Panc1 (cell line): ENCODE measurements at regions not wholly inside any gene's neighbourhood (a gene's known extent, or its start where the extent isn't known, plus 50 kb on each side); places are given as distances from the start of the nearest gene placed in this dataset.

Experiments used
- ATAC-seq: fragments of 200-7000 bp; cut with Tn5 transposase; 2 replicates; pipeline ENCODE4 v1.9.1; 2020; ENCODE audit warnings: mild to moderate bottlenecking, moderate library complexity
- BruUV-seq: library from RNA; stranded (reverse); fragments of 400-500 nt; replicated peaks from 2 replicates; lab custom pipeline; 2021; lab: Mats Ljungman, UMichigan
- CTCF ChIA-PET: fragments of 300-600 bp; sonication (Branson Sonifier 250); formaldehyde crosslinking; loops from one replicate; lab custom pipeline; 2022; ENCODE audit warnings: antibody characterized with exemption; lab: Charles Lee
- POLR2A ChIA-PET: fragments of 300-600 bp; sonication (Branson Sonifier 250); formaldehyde crosslinking; loops from one replicate; lab custom pipeline; 2022; ENCODE audit warnings: antibody characterized with exemption; lab: Charles Lee
- DNase-seq: peaks from one replicate; pipeline ENCODE4 v3.0.0-alpha.2; 2010; ENCODE audit warnings: low read depth, low spot score
- H3K27ac ChIP-seq: 2 replicates; pipeline ENCODE4 v1.5.1; 2011; ENCODE audit warnings: mild to moderate bottlenecking, low read length, inconsistent platforms
- H3K27me3 ChIP-seq: fragments of 200-500 bp; sonication (Bioruptor generic); 2 replicates; pipeline ENCODE4 v1.6.0; 2014; ENCODE audit warnings: low read length, inconsistent platforms; ENCODE audit not compliant: control insufficient read depth, insufficient read depth
- H3K36me3 ChIP-seq: fragments of 200-500 bp; sonication (Bioruptor generic); 2 replicates; pipeline ENCODE4 v1.5.1; 2014; ENCODE audit warnings: inconsistent platforms, mild to moderate bottlenecking, low read length, moderate library complexity; ENCODE audit not compliant: control insufficient read depth, insufficient read depth
- H3K4me1 ChIP-seq: 2 replicates; pipeline ENCODE4 v1.5.1; 2011; ENCODE audit warnings: inconsistent platforms, mild to moderate bottlenecking, low read length, moderate library complexity; ENCODE audit not compliant: control insufficient read depth, insufficient read depth
- H3K4me3 ChIP-seq, 2 experiments: 2 replicates each; pipeline ENCODE4 v1.5.1; 2011 to 2012; ENCODE audit warnings: low read depth in 2 of 2, low read length in 2 of 2, mild to moderate bottlenecking in 2 of 2, inconsistent platforms in 1 of 2, moderate library complexity in 1 of 2
- H3K9me3 ChIP-seq: fragments of 200-500 bp; sonication (Bioruptor generic); 2 replicates; pipeline ENCODE4 v1.5.1; 2014; ENCODE audit warnings: low read depth, mild to moderate bottlenecking, inconsistent platforms, low read length, moderate library complexity; ENCODE audit not compliant: control insufficient read depth, insufficient read depth
- POLR2AphosphoS5 ChIP-seq: IDR thresholded peaks from 2 replicates; pipeline ENCODE4 v1.6.1; 2012; ENCODE audit warnings: mild to moderate bottlenecking, low read depth, low read length, moderate library complexity
- REST ChIP-seq, 2 experiments: IDR thresholded peaks; 2 replicates each; pipeline ENCODE4 v1.6.1; 2011 to 2012; ENCODE audit warnings: low read depth in 2 of 2, control low read depth in 1 of 2, low read length in 1 of 2, mild to moderate bottlenecking in 1 of 2, moderate library complexity in 1 of 2; ENCODE audit not compliant: insufficient read depth in 1 of 2
- SIN3A ChIP-seq: IDR thresholded peaks from 2 replicates; pipeline ENCODE4 v1.6.1; 2012; ENCODE audit warnings: low read depth, mild to moderate bottlenecking, low read length, moderate library complexity, borderline replicate concordance; ENCODE audit not compliant: insufficient read depth
- TCF7L2 ChIP-seq: IDR thresholded peaks from 2 replicates; pipeline ENCODE4 v1.6.1; 2011; ENCODE audit warnings: mild to moderate bottlenecking, low read depth, low read length, inconsistent platforms
- in situ Hi-C: cut with HindIII; loops from 2 replicates; pipeline ENCODE4 v1.10.0; 2016; ENCODE audit warnings: low sequenced_read_pairs, low pct_unique_long_range_greater_than_20kb
- intact Hi-C: fragments of 100-400 bp; cut with micrococcal nuclease; formaldehyde crosslinking; loops from one replicate; pipeline ENCODE4 v1.10.0; 2022; ENCODE audit not compliant: unreplicated experiment
- TF ChIP-seq, protein P1 (sequence below): fragments of 450-650 bp; IDR thresholded peaks from 2 replicates; pipeline ENCODE4 v1.5.1; 2017; ENCODE audit warnings: mild to moderate bottlenecking

DNA sequence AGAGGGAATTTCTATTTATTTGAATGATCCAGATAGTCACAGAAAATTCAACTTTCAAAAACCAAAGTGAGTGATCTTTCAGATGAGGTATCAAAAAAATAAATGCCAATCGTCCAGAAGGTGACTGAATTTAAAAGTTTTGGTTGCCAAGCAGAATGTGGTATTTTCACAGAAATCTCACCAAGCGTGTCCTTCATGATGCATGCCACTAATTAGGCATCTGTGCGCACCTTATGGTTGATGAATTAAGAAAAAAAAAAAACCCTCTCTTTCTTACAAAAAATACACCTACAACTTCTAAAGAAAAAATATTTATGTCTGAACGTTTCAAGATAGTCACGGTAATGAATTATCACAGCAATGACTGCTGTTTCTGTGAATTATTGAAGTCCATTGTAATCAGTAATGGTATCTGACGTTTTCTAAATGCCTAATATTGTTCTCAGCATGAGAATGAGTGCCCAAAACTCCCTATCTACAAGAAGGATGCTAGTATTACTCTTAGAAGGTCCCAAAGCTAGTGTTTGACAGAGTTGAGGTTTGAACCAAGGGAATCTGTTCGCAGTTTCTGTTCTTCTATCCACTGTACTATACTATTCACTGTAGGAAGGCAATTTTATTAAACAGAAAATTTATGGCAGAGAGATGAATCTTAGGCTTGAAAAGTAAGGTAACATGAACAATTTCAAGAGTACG lies 219.6 kb upstream of the NETO1 start:
- H3K4me3 ChIP-seq, result no peak overlapping the region
- no peaks in the 10 kb centered on the region for H3K9me3 ChIP-seq
- DNase-seq (no peak), ATAC-seq (no peak)
- ChIA-PET POLR2A (no interaction called here), CTCF (no interaction called here)
- no peaks in the 10 kb centered on the region for H3K27me3 ChIP-seq
- no peaks in the 10 kb centered on the region for H3K36me3 ChIP-seq
- in situ Hi-C loops, result no loop called here
- TF ChIP-seq SIN3A (no peak), REST (IDR thresholded peaks at IDR 0.05; ENCODE audit: insufficient read depth in 1 of 2, low read depth in 2 of 2, low read length in 1 of 2) (no peak), TCF7L2 (no peak), POLR2AphosphoS5 (no peak)
- TF ChIP-seq, protein P1, sequence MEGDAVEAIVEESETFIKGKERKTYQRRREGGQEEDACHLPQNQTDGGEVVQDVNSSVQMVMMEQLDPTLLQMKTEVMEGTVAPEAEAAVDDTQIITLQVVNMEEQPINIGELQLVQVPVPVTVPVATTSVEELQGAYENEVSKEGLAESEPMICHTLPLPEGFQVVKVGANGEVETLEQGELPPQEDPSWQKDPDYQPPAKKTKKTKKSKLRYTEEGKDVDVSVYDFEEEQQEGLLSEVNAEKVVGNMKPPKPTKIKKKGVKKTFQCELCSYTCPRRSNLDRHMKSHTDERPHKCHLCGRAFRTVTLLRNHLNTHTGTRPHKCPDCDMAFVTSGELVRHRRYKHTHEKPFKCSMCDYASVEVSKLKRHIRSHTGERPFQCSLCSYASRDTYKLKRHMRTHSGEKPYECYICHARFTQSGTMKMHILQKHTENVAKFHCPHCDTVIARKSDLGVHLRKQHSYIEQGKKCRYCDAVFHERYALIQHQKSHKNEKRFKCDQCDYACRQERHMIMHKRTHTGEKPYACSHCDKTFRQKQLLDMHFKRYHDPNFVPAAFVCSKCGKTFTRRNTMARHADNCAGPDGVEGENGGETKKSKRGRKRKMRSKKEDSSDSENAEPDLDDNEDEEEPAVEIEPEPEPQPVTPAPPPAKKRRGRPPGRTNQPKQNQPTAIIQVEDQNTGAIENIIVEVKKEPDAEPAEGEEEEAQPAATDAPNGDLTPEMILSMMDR, result no peak
- no peak overlapping the region for H3K27ac ChIP-seq
- intact Hi-C loops, result no loop called here
- BruUV-seq, result no TSS peak
- H3K4me1 ChIP-seq, result no peaks in the 10 kb centered on the region

DNA sequence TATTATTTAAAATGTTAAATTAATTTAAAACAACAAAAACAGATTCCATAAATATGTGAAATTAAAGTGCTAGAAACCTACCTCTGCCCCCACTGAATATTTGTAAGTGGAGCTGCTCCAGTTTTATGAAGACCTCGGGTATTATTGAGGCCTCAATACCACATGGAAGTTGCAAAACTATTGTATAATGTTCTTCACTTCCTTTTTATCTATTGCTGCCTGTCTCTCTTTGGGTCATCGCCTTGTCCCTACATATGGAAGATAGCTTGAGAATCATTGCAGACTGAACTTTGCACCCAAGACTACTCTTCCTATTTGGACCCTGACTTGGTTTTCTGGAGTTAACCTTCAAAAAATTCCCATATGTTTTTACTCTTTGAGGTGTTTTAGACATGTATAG lies 212.1 kb upstream of the NETO1 start:
- no TSS peak for BruUV-seq
- ATAC-seq, result no peak
- in situ Hi-C loops, result no loop called here

More for the DNA sequence above, 212.1 kb upstream of the NETO1 start:
- H3K9me3 ChIP-seq, result no peaks in the 10 kb centered on the region
- H3K4me1 ChIP-seq, result no peaks in the 10 kb centered on the region
- no peaks in the 10 kb centered on the region for H3K36me3 ChIP-seq
- H3K27ac ChIP-seq, result no peak overlapping the region
- ChIA-PET POLR2A (no interaction called here), CTCF (no interaction called here)
- H3K4me3 ChIP-seq, result no peak overlapping the region
- no peaks in the 10 kb centered on the region for H3K27me3 ChIP-seq
- no peak for DNase-seq
- TF ChIP-seq SIN3A (no peak), REST (IDR thresholded peaks at IDR 0.05; ENCODE audit: insufficient read depth in 1 of 2, low read depth in 2 of 2, low read length in 1 of 2) (no peak)
- TF ChIP-seq, protein P1, result no peak
- intact Hi-C loops, result no loop called here
